ENCODE measurements at regions not wholly inside any gene's neighbourhood (a gene's known extent, or its start where the extent isn't known, plus 50 kb on each side); places are given as distances from the start of the nearest gene placed in this dataset.

- DNase-seq = no peak
Observed at GRCh38 chr4:57553728-57554127, 443.5 kb upstream of the IGFBP7 start.

- DNase-seq = no peak
Observed at GRCh38 chr4:57550198-57550597, 440.0 kb upstream of the IGFBP7 start.

GRCh38 chr4:57548856-57549255, 438.7 kb upstream of the IGFBP7 start:
- no peak for DNase-seq

- DNase-seq = no peak
Observed at GRCh38 chr4:57544811-57545654, 434.8 kb upstream of the IGFBP7 start.

GRCh38 chr4:57504797-57505530, 394.8 kb upstream of the IGFBP7 start:
- DNase-seq = no peak

GRCh38 chr4:57504139-57504538, 394.0 kb upstream of the IGFBP7 start:
- DNase-seq = peak; percentile 74

- no peak for DNase-seq
Observed at GRCh38 chr4:57501720-57502119, 391.5 kb upstream of the IGFBP7 start.

- no peak for DNase-seq
Observed at GRCh38 chr4:57499786-57500185, 389.6 kb upstream of the IGFBP7 start.

GRCh38 chr4:57498251-57498650, 388.1 kb upstream of the IGFBP7 start:
- no peak for DNase-seq

GRCh38 chr4:57496697-57497471, 386.7 kb upstream of the IGFBP7 start:
- DNase-seq = no peak

GRCh38 chr4:57494821-57495220, 384.6 kb upstream of the IGFBP7 start:
- DNase-seq = no peak

- no peak for DNase-seq
Observed at GRCh38 chr4:57492251-57492878, 382.2 kb upstream of the IGFBP7 start.

- DNase-seq = no peak
Observed at GRCh38 chr4:57491388-57491787, 381.2 kb upstream of the IGFBP7 start.

- DNase-seq = no peak
Observed at GRCh38 chr4:57490520-57491255, 380.5 kb upstream of the IGFBP7 start.

GRCh38 chr4:57488366-57489162, 378.4 kb upstream of the IGFBP7 start:
- DNase-seq = no peak

GRCh38 chr4:57475424-57475823, 365.2 kb upstream of the IGFBP7 start:
- no peak for DNase-seq

- no peak for DNase-seq
Observed at GRCh38 chr4:57465321-57466056, 355.3 kb upstream of the IGFBP7 start.

- DNase-seq = no peak
Observed at GRCh38 chr4:57462843-57463242, 352.7 kb upstream of the IGFBP7 start.

GRCh38 chr4:57460967-57461366, 350.8 kb upstream of the IGFBP7 start:
- DNase-seq = no peak

- DNase-seq = no peak
Observed at GRCh38 chr4:57448901-57449300, 338.7 kb upstream of the IGFBP7 start.

GRCh38 chr4:57448452-57448851, 338.3 kb upstream of the IGFBP7 start:
- no peak for DNase-seq
